Epithelial cell of proximal tubule (primary cell): ENCODE measurements at regions not wholly inside any gene's neighbourhood (a gene's known extent, or its start where the extent isn't known, plus 50 kb on each side); places are given as distances from the start of the nearest gene placed in this dataset.

Experiments
- DNase-seq: peaks from one replicate; pipeline ENCODE4 v3.0.0-alpha.2; 2011; ENCODE audit warnings: low read depth
- H3K4me3 ChIP-seq: 2 replicates; pipeline ENCODE4 v1.5.1; 2011; ENCODE audit warnings: low read depth, mild to moderate bottlenecking, low read length
- CTCF ChIP-seq: conservative IDR thresholded peaks from 2 replicates; pipeline ENCODE4 v1.5.1; 2012; ENCODE audit warnings: low read depth, mild to moderate bottlenecking, low read length

GRCh38 chr13:74438901-74439300 lies 304.7 kb upstream of the KLF12 start:
- H3K4me3 ChIP-seq: no peak overlapping the region
- no peak for DNase-seq
- TF ChIP-seq CTCF: no peak

GRCh38 chr13:74434782-74435181 lies 300.6 kb upstream of the KLF12 start:
- DNase-seq: no peak
- H3K4me3 ChIP-seq: no peak overlapping the region
- TF ChIP-seq CTCF: no peak

GRCh38 chr13:74424455-74424854 lies 290.3 kb upstream of the KLF12 start:
- no peak overlapping the region for H3K4me3 ChIP-seq
- DNase-seq: no peak
- no peak for TF ChIP-seq CTCF

GRCh38 chr13:74423434-74423833 lies 289.2 kb upstream of the KLF12 start:
- H3K4me3 ChIP-seq: no peak overlapping the region
- DNase-seq: no peak
- TF ChIP-seq CTCF: no peak

GRCh38 chr13:74414458-74414857 lies 280.3 kb upstream of the KLF12 start:
- no peak overlapping the region for H3K4me3 ChIP-seq
- TF ChIP-seq CTCF: no peak
- DNase-seq: no peak

GRCh38 chr13:74413482-74413881 lies 279.3 kb upstream of the KLF12 start:
- DNase-seq: no peak
- no peak overlapping the region for H3K4me3 ChIP-seq
- no peak for TF ChIP-seq CTCF

GRCh38 chr13:74409551-74409950 lies 275.3 kb upstream of the KLF12 start:
- TF ChIP-seq CTCF: no peak
- no peak overlapping the region for H3K4me3 ChIP-seq
- DNase-seq: no peak
